Medulla oblongata (tissue), 1 donor: ENCODE measurements at regions not wholly inside any gene's neighbourhood (a gene's known extent, or its start where the extent isn't known, plus 50 kb on each side); places are given as distances from the start of the nearest gene placed in this dataset.
"Not testable (repeated sequence)": the region's sequence is repeated elsewhere in the genome, so short reads cannot be mapped to it uniquely, and the experiment has no call there.

ENCODE experiments used
- DNase-seq: peaks from one replicate; pipeline ENCODE4 v3.0.0-alpha.2; 2015; ENCODE audit errors: extremely low spot score

- no peak for DNase-seq
These were observed 216.3 kb upstream of the ETAA1 start for GRCh38 chr2:67180841-67181240.

GRCh38 chr2:67182884-67183283 lies 214.2 kb upstream of the ETAA1 start:
- DNase-seq = no peak

- DNase-seq = no peak
These were observed 210.8 kb upstream of the ETAA1 start for GRCh38 chr2:67186326-67186725.

- no peak for DNase-seq
These were observed 210.3 kb upstream of the ETAA1 start for GRCh38 chr2:67186871-67187270.

- DNase-seq = not testable (repeated sequence)
These were observed 201.8 kb upstream of the ETAA1 start for GRCh38 chr2:67195327-67195726.

- DNase-seq = no peak
These were observed 195.6 kb upstream of the ETAA1 start for GRCh38 chr2:67201521-67201920.

- DNase-seq = no peak
These were observed 192.8 kb upstream of the ETAA1 start for GRCh38 chr2:67204349-67204748.

- DNase-seq = no peak
These were observed 188.1 kb upstream of the ETAA1 start for GRCh38 chr2:67208887-67209500.

GRCh38 chr2:67210430-67210829 lies 186.7 kb upstream of the ETAA1 start:
- DNase-seq = no peak

GRCh38 chr2:67212203-67212602 lies 184.9 kb upstream of the ETAA1 start:
- DNase-seq = no peak

- DNase-seq = no peak
These were observed 183.9 kb upstream of the ETAA1 start for GRCh38 chr2:67213270-67213670.

GRCh38 chr2:67213677-67214402 lies 183.3 kb upstream of the ETAA1 start:
- no peak for DNase-seq

- DNase-seq = no peak
These were observed 182.4 kb upstream of the ETAA1 start for GRCh38 chr2:67214585-67215185.

GRCh38 chr2:67215214-67216055 lies 181.7 kb upstream of the ETAA1 start:
- peak; percentile 19 for DNase-seq

GRCh38 chr2:67216103-67216502 lies 181.0 kb upstream of the ETAA1 start:
- no peak for DNase-seq

GRCh38 chr2:67216881-67217280 lies 180.3 kb upstream of the ETAA1 start:
- no peak for DNase-seq

- DNase-seq = no peak
These were observed 179.7 kb upstream of the ETAA1 start for GRCh38 chr2:67217398-67217797.

- DNase-seq = no peak
These were observed 179.1 kb upstream of the ETAA1 start for GRCh38 chr2:67218056-67218455.

- DNase-seq = no peak
These were observed 177.5 kb upstream of the ETAA1 start for GRCh38 chr2:67219651-67220050.

GRCh38 chr2:67221266-67221665 lies 175.9 kb upstream of the ETAA1 start:
- DNase-seq = no peak

- DNase-seq = no peak
These were observed 171.7 kb upstream of the ETAA1 start for GRCh38 chr2:67225287-67225973.

- DNase-seq = no peak
These were observed 167.4 kb upstream of the ETAA1 start for GRCh38 chr2:67229706-67230105.
